Endodermal cell (in vitro differentiated cells): ENCODE measurements at regions not wholly inside any gene's neighbourhood (a gene's known extent, or its start where the extent isn't known, plus 50 kb on each side); places are given as distances from the start of the nearest gene placed in this dataset.

ENCODE experiments used
- DNase-seq: peaks from one replicate; pipeline ENCODE4 v3.0.0-alpha.2; 2017
- H3K27ac ChIP-seq: 2 replicates; pipeline ENCODE4 v1.5.1; 2013; ENCODE audit warnings: mild to moderate bottlenecking, low read depth, low read length, moderate library complexity
- H3K27me3 ChIP-seq: 2 replicates; pipeline ENCODE4 v1.6.1; 2013; ENCODE audit warnings: mild to moderate bottlenecking, low read length, moderate library complexity; ENCODE audit not compliant: insufficient read depth, control insufficient read depth, poor library complexity, severe bottlenecking
- H3K36me3 ChIP-seq: 2 replicates; pipeline ENCODE4 v1.7.0; 2013; ENCODE audit warnings: mild to moderate bottlenecking, low read length, moderate library complexity; ENCODE audit not compliant: control insufficient read depth, insufficient read depth
- H3K4me1 ChIP-seq: one replicate; pipeline ENCODE4 v1.7.0; 2013; ENCODE audit warnings: low read length; ENCODE audit not compliant: control insufficient read depth, insufficient read depth
- H3K4me3 ChIP-seq: 2 replicates; pipeline ENCODE4 v1.5.1; 2013; ENCODE audit warnings: mild to moderate bottlenecking, low read length, moderate library complexity
- H3K9ac ChIP-seq: 2 replicates; pipeline ENCODE4 v1.6.1; 2013; ENCODE audit warnings: mild to moderate bottlenecking, low read length, moderate library complexity; ENCODE audit not compliant: poor library complexity, severe bottlenecking; ENCODE audit errors: extremely low read depth
- H3K9me3 ChIP-seq: 2 replicates; pipeline ENCODE4 v1.6.1; 2013; ENCODE audit warnings: mild to moderate bottlenecking, low read length, moderate library complexity; ENCODE audit not compliant: control insufficient read depth
- H3K27ac Mint-ChIP-seq: 2 replicates; pipeline ENCODE4 v1.8.0; 2020; ENCODE audit warnings: mixed read lengths
- H3K27me3 Mint-ChIP-seq: 2 replicates; pipeline ENCODE4 v1.8.0; 2021; ENCODE audit warnings: mild to moderate bottlenecking, mixed read lengths; ENCODE audit not compliant: insufficient read depth
- H3K36me3 Mint-ChIP-seq: 2 replicates; pipeline ENCODE4 v1.8.0; 2020; ENCODE audit warnings: low read depth, mixed read lengths
- H3K4me1 Mint-ChIP-seq: 2 replicates; pipeline ENCODE4 v1.8.0; 2020; ENCODE audit warnings: mixed read lengths
- H3K4me3 Mint-ChIP-seq: 2 replicates; pipeline ENCODE4 v1.8.0; 2020; ENCODE audit warnings: mild to moderate bottlenecking, moderate library complexity, mixed read lengths
- H3K9me3 Mint-ChIP-seq: 2 replicates; pipeline ENCODE4 v1.8.0; 2020; ENCODE audit warnings: mild to moderate bottlenecking, mixed read lengths
- CTCF ChIP-seq: fragments of 200-600 bp; sonication (generic); conservative IDR thresholded peaks from 2 replicates; pipeline ENCODE4 v1.5.0; 2021; ENCODE audit warnings: antibody characterized with exemption, mild to moderate bottlenecking
- WGBS, 2 experiments: methylation state at CpG; one replicate each; pipeline versions ENCODE4 v1.1.5 to v1.1.7; 2013; ENCODE audit warnings: missing lambda C conversion rate in 2 of 2, mixed read lengths in 1 of 2; ENCODE audit not compliant: insufficient coverage in 1 of 2, insufficient read length in 1 of 2; 5-methylcytosine and 5-hydroxymethylcytosine counted together

- DNase-seq, result no peak
- 13% methylated on average over 1 of the region's 1 CpG; no CpG with 5 or more reads in 1 of the 2 experiments for WGBS, 2 experiments
- H3K27ac Mint-ChIP-seq, result no peak overlapping the region
- no peak overlapping the region for H3K4me3 Mint-ChIP-seq
- no peaks in the 10 kb centered on the region for H3K4me1 ChIP-seq
- H3K9me3 Mint-ChIP-seq, result no peaks in the 10 kb centered on the region
- no peak overlapping the region for H3K27ac ChIP-seq
- H3K27me3 ChIP-seq, result no peaks in the 10 kb centered on the region
- no peak overlapping the region for H3K9ac ChIP-seq
- peaks cover 12% of the 10 kb centered on the region for H3K4me1 Mint-ChIP-seq
- H3K9me3 ChIP-seq, result no peaks in the 10 kb centered on the region
- no peak for TF ChIP-seq CTCF
- no peaks in the 10 kb centered on the region for H3K36me3 Mint-ChIP-seq
- H3K36me3 ChIP-seq, result no peaks in the 10 kb centered on the region
- no peak overlapping the region for H3K4me3 ChIP-seq
- H3K27me3 Mint-ChIP-seq, result no peaks in the 10 kb centered on the region
These were observed 537.1 kb upstream of the NXPH2 start for GRCh38 chr2:139317259-139317658.

GRCh38 chr2:139314059-139314458, 533.9 kb upstream of the NXPH2 start:
- Histone ChIP-seq H3K9ac (no peak overlapping the region), H3K27me3 (no peaks in the 10 kb centered on the region), H3K4me1 (no peaks in the 10 kb centered on the region), H3K27ac (no peak overlapping the region), H3K36me3 (no peaks in the 10 kb centered on the region), H3K9me3 (no peaks in the 10 kb centered on the region), H3K4me3 (no peak overlapping the region)
- no peaks in the 10 kb centered on the region for H3K9me3 Mint-ChIP-seq
- no peak overlapping the region for H3K4me3 Mint-ChIP-seq
- DNase-seq, result no peak
- H3K36me3 Mint-ChIP-seq, result no peaks in the 10 kb centered on the region
- no peak for TF ChIP-seq CTCF
- no peak overlapping the region for H3K27ac Mint-ChIP-seq
- no peaks in the 10 kb centered on the region for H3K27me3 Mint-ChIP-seq
- peaks cover 12% of the 10 kb centered on the region for H3K4me1 Mint-ChIP-seq
- WGBS, 2 experiments, result 94% methylated on average over 1 of the region's 1 CpG; no CpG with 5 or more reads in 1 of the 2 experiments

- H3K4me1 Mint-ChIP-seq, result no peaks in the 10 kb centered on the region
- Histone ChIP-seq H3K9ac (no peak overlapping the region), H3K27ac (no peak overlapping the region), H3K27me3 (no peaks in the 10 kb centered on the region), H3K4me1 (no peaks in the 10 kb centered on the region), H3K4me3 (no peak overlapping the region), H3K9me3 (no peaks in the 10 kb centered on the region), H3K36me3 (no peaks in the 10 kb centered on the region)
- H3K36me3 Mint-ChIP-seq, result no peaks in the 10 kb centered on the region
- WGBS, 2 experiments, result 60 to 93% methylated on average over 1 to 3 of the region's 3 CpGs
- H3K9me3 Mint-ChIP-seq, result no peaks in the 10 kb centered on the region
- no peak for TF ChIP-seq CTCF
- DNase-seq, result no peak
- H3K27me3 Mint-ChIP-seq, result no peaks in the 10 kb centered on the region
- no peak overlapping the region for H3K4me3 Mint-ChIP-seq
- no peak overlapping the region for H3K27ac Mint-ChIP-seq
These were observed 516.6 kb upstream of the NXPH2 start for GRCh38 chr2:139296672-139297209.
